DND-41 (cell line): ENCODE measurements at regions not wholly inside any gene's neighbourhood (a gene's known extent, or its start where the extent isn't known, plus 50 kb on each side); places are given as distances from the start of the nearest gene placed in this dataset.

Experiments
- ATAC-seq: fragments of 200-7000 bp; cut with Tn5 transposase; 3 replicates; pipeline ENCODE4 v1.9.1; 2021; ENCODE audit warnings: low read depth; ENCODE audit not compliant: insufficient read depth
- DNase-seq: peaks from one replicate; pipeline ENCODE4 v3.0.0-alpha.2; 2020
- H2AFZ ChIP-seq: 2 replicates; pipeline ENCODE4 v1.6.0; 2012; ENCODE audit warnings: low read depth, low read length
- H3K27ac ChIP-seq: 2 replicates; pipeline ENCODE4 v1.5.1; 2012; ENCODE audit warnings: low read length, inconsistent platforms
- H3K27me3 ChIP-seq: fragments of 200-600 bp; sonication (generic); 2 replicates; pipeline ENCODE4 v1.6.0; 2012; ENCODE audit warnings: low read length, mild to moderate bottlenecking, inconsistent platforms; ENCODE audit not compliant: insufficient read depth, poor library complexity
- H3K36me3 ChIP-seq: 2 replicates; pipeline ENCODE4 v1.5.1; 2012; ENCODE audit warnings: low read length, inconsistent platforms; ENCODE audit not compliant: insufficient read depth
- H3K4me1 ChIP-seq: 2 replicates; pipeline ENCODE4 v1.5.1; 2012; ENCODE audit warnings: mild to moderate bottlenecking, low read length; ENCODE audit not compliant: insufficient read depth
- H3K4me2 ChIP-seq: 2 replicates; pipeline ENCODE4 v1.6.0; 2012; ENCODE audit warnings: mild to moderate bottlenecking, moderate library complexity, low read length, inconsistent platforms; ENCODE audit not compliant: insufficient read depth
- H3K4me3 ChIP-seq, 2 experiments: fragments of 200-600 bp in 1 of 2; shearing (Covaris generic) in 1 of 2; 2 replicates each; pipeline ENCODE4 v1.5.1; 2012 to 2016; ENCODE audit warnings: inconsistent platforms in 2 of 2, low read length in 2 of 2, mild to moderate bottlenecking in 2 of 2, low read depth in 1 of 2, moderate library complexity in 1 of 2
- H3K79me2 ChIP-seq: 2 replicates; pipeline ENCODE4 v1.6.0; 2012; ENCODE audit warnings: low read length, inconsistent platforms; ENCODE audit not compliant: insufficient read depth
- H3K9ac ChIP-seq: 2 replicates; pipeline ENCODE4 v1.6.0; 2012; ENCODE audit warnings: low read depth, mild to moderate bottlenecking, inconsistent platforms, low read length, moderate library complexity
- H3K9me3 ChIP-seq: 2 replicates; pipeline ENCODE4 v1.5.1; 2012; ENCODE audit warnings: low read length, moderate library complexity, mild to moderate bottlenecking, inconsistent platforms; ENCODE audit not compliant: insufficient read depth, severe bottlenecking
- H4K20me1 ChIP-seq: 2 replicates; pipeline ENCODE4 v1.6.0; 2012; ENCODE audit warnings: low read length; ENCODE audit not compliant: insufficient read depth
- CTCF ChIP-seq: IDR thresholded peaks from 2 replicates; pipeline ENCODE4 v1.5.1; 2012; ENCODE audit warnings: borderline replicate concordance, low read length, moderate library complexity, mild to moderate bottlenecking; ENCODE audit not compliant: poor library complexity, severe bottlenecking; ENCODE audit errors: extremely low read depth
- EZH2 ChIP-seq: IDR thresholded peaks from 3 replicates; pipeline ENCODE4 v1.6.1; 2012; ENCODE audit warnings: borderline replicate concordance, low read depth, mild to moderate bottlenecking, moderate library complexity, low read length, inconsistent platforms; ENCODE audit not compliant: severe bottlenecking

- no peaks in the 10 kb centered on the region for H3K4me1 ChIP-seq
- no peak overlapping the region for H3K9ac ChIP-seq
- no peaks in the 10 kb centered on the region for H4K20me1 ChIP-seq
- no peaks in the 10 kb centered on the region for H3K79me2 ChIP-seq
- H3K4me2 ChIP-seq, result no peak overlapping the region
- H2AFZ ChIP-seq, result no peak overlapping the region
- no peak overlapping the region for H3K27ac ChIP-seq
- ATAC-seq (no peak), DNase-seq (no peak)
- no peak overlapping the region for H3K4me3 ChIP-seq
- no peak for TF ChIP-seq EZH2
- no peak for TF ChIP-seq CTCF
- H3K36me3 ChIP-seq, result no peaks in the 10 kb centered on the region
- H3K27me3 ChIP-seq, result no peaks in the 10 kb centered on the region
- H3K9me3 ChIP-seq, result no peaks in the 10 kb centered on the region
Observed at GRCh38 chr4:17286752-17287460, 225.0 kb downstream of the QDPR start.

GRCh38 chr4:17285747-17286146 is 226.1 kb downstream of the QDPR start:
- ATAC-seq, result no peak
- Histone ChIP-seq H3K27me3 (no peaks in the 10 kb centered on the region), H3K27ac (no peak overlapping the region), H3K9ac (no peak overlapping the region), H3K79me2 (no peaks in the 10 kb centered on the region), H3K36me3 (no peaks in the 10 kb centered on the region), H2AFZ (no peak overlapping the region), H3K4me1 (no peaks in the 10 kb centered on the region), H3K4me2 (no peak overlapping the region), H4K20me1 (no peaks in the 10 kb centered on the region), H3K9me3 (no peaks in the 10 kb centered on the region), H3K4me3 (no peak overlapping the region)
- DNase-seq, result no peak
- TF ChIP-seq EZH2 (no peak), CTCF (no peak)

DNA sequence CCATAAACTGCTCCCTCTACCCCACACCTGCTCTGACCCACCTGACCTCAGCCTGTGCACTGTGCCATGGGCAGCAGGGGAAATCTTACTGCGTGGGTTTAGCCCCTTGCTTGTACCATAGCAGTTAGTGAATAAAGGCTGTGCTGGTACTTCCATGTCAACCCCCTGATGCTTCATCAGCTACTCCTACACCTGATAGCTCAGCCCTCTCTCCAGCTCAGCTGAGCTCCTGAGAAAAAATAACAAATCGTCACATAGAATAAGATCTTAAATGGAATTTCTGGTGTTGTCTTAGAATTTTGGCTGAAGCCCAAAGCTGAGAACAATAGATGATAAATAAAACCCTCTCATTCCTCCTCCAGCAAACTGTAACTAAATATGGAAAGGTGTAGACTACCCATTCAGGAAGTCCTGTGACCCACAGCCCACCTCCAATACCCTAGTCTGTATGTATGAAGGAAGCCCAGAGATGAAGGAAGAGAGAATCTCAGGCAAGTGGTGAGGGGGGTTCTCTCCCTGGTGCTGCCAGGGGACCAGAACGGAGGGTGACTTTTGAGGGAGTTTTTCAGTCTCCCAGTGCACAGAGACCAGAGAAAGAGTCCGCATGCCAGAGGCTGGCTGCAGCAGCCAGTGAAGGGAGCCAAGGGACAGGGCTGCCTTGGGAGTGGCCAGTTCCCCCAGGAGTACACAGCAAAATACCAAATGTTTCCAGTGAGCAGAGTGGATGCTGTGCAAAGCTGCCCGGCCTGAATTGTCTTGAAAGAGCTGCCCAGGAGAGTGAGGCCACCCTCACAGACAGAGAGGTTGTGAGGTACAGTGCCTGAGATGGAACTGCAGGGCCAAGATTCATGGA is 227.3 kb downstream of the QDPR start:
- no peak overlapping the region for H3K4me3 ChIP-seq
- H3K9ac ChIP-seq, result no peak overlapping the region
- H3K4me2 ChIP-seq, result no peak overlapping the region
- no peaks in the 10 kb centered on the region for H3K9me3 ChIP-seq
- H3K79me2 ChIP-seq, result no peaks in the 10 kb centered on the region
- no peak for DNase-seq
- TF ChIP-seq EZH2 (no peak), CTCF (no peak)
- no peak overlapping the region for H2AFZ ChIP-seq
- H4K20me1 ChIP-seq, result no peaks in the 10 kb centered on the region
- no peaks in the 10 kb centered on the region for H3K4me1 ChIP-seq
- H3K27ac ChIP-seq, result no peak overlapping the region
- H3K27me3 ChIP-seq, result no peaks in the 10 kb centered on the region
- no peak for ATAC-seq
- H3K36me3 ChIP-seq, result no peaks in the 10 kb centered on the region
